H1 (cell line): ENCODE measurements at regions not wholly inside any gene's neighbourhood (a gene's known extent, or its start where the extent isn't known, plus 50 kb on each side); places are given as distances from the start of the nearest gene placed in this dataset.

ENCODE experiments used
- HDAC2 ChIP-seq, 2 experiments: fragments of 300-600 bp in 1 of 2; sonication (generic) in 1 of 2; IDR thresholded peaks; 2 replicates each; pipeline ENCODE4 v1.6.1; 2011 to 2012; ENCODE audit warnings: low read depth in 2 of 2, low read length in 2 of 2, mild to moderate bottlenecking in 2 of 2, moderate library complexity in 2 of 2, borderline replicate concordance in 1 of 2, inconsistent platforms in 1 of 2
- KDM1A ChIP-seq: fragments of 200-600, 300-600 bp; sonication (generic); IDR thresholded peaks from 2 replicates; pipeline ENCODE4 v1.7.1; 2016; ENCODE audit warnings: mild to moderate bottlenecking, low read length, borderline replicate concordance
- KDM5A ChIP-seq: fragments of 200-600 bp; IDR thresholded peaks from 2 replicates; pipeline ENCODE4 v1.7.1; 2012; ENCODE audit warnings: mild to moderate bottlenecking, low read length, inconsistent platforms, mixed read lengths
- RXRA ChIP-seq: IDR thresholded peaks from 2 replicates; pipeline ENCODE4 v1.6.1; 2011; ENCODE audit warnings: low read depth, mild to moderate bottlenecking, low read length, moderate library complexity; ENCODE audit not compliant: insufficient read depth

- TF ChIP-seq RXRA (no peak), KDM5A (no peak), HDAC2 (IDR thresholded peaks at IDR 0.05; ENCODE audit: borderline replicate concordance in 1 of 2, low read depth in 2 of 2, low read length in 2 of 2) (no peak), KDM1A (no peak)
These were observed 134.7 kb upstream of the TCERG1L start (continued) for GRCh38 chr10:131446171-131446570.
